WTC11 (cell line): ENCODE measurements at regions not wholly inside any gene's neighbourhood (a gene's known extent, or its start where the extent isn't known, plus 50 kb on each side); places are given as distances from the start of the nearest gene placed in this dataset.

Experiments
- ATAC-seq: fragments of 200-7000 bp; cut with Tn5 transposase; 2 replicates; pipeline ENCODE4 v1.10.0; 2021; ENCODE audit warnings: mild to moderate bottlenecking, moderate library complexity
- CTCF ChIA-PET: fragments of 300-600 bp; sonication (Branson Sonifier 250); formaldehyde crosslinking; loops from one replicate; lab custom pipeline; 2021; ENCODE audit warnings: antibody characterized with exemption; lab: Charles Lee
- POLR2A ChIA-PET: fragments of 350-600 bp; sonication (Branson Sonifier 250); formaldehyde crosslinking; loops from one replicate; lab custom pipeline; 2021; ENCODE audit warnings: antibody characterized with exemption; lab: Charles Lee
- DNase-seq: peaks from one replicate; pipeline ENCODE4 v3.0.0; 2021; ENCODE audit warnings: low spot score
- H3K27ac Mint-ChIP-seq: 2 replicates; pipeline ENCODE4 v1.8.0; 2021; ENCODE audit warnings: mixed read lengths
- H3K27me3 Mint-ChIP-seq: 2 replicates; pipeline ENCODE4 v1.8.0; 2021; ENCODE audit warnings: low read depth, mild to moderate bottlenecking, moderate library complexity, mixed read lengths
- H3K36me3 Mint-ChIP-seq: 2 replicates; pipeline ENCODE4 v1.8.0; 2021; ENCODE audit warnings: mixed read lengths
- H3K4me1 Mint-ChIP-seq: 2 replicates; pipeline ENCODE4 v1.8.0; 2022; ENCODE audit warnings: mixed read lengths
- H3K4me3 Mint-ChIP-seq: 2 replicates; pipeline ENCODE4 v1.8.0; 2021; ENCODE audit warnings: mild to moderate bottlenecking, moderate library complexity, mixed read lengths
- H3K9me3 Mint-ChIP-seq: 2 replicates; pipeline ENCODE4 v1.8.0; 2021; ENCODE audit warnings: mixed read lengths
- CREM ChIP-seq: sonication (generic); formaldehyde crosslinking; IDR thresholded peaks from 2 replicates; pipeline ENCODE4 v1.8.1; 2022; ENCODE audit warnings: mild to moderate bottlenecking, missing genetic modification reagents, moderate library complexity
- E2F1 ChIP-seq: sonication (generic); formaldehyde crosslinking; IDR thresholded peaks from 2 replicates; pipeline ENCODE4 v1.8.0; 2022; ENCODE audit warnings: mild to moderate bottlenecking, missing genetic modification reagents
- E2F4 ChIP-seq: sonication (generic); formaldehyde crosslinking; IDR thresholded peaks from 2 replicates; pipeline ENCODE4 v1.8.1; 2022; ENCODE audit warnings: low read depth, mild to moderate bottlenecking, moderate library complexity, missing genetic modification reagents, borderline replicate concordance
- ELF4 ChIP-seq: sonication (generic); formaldehyde crosslinking; IDR thresholded peaks from 2 replicates; pipeline ENCODE4 v1.8.1; 2022; ENCODE audit warnings: low read depth, mild to moderate bottlenecking, moderate library complexity, missing genetic modification reagents
- EMX1 ChIP-seq: fragments of 250-450 bp; sonication (Bioruptor Pico); IDR thresholded peaks from 2 replicates; pipeline ENCODE4 v1.8.0; 2021; ENCODE audit warnings: mild to moderate bottlenecking
- FOXK1 ChIP-seq: sonication (generic); formaldehyde crosslinking; IDR thresholded peaks from 2 replicates; pipeline ENCODE4 v1.8.0; 2022; ENCODE audit warnings: mild to moderate bottlenecking, moderate library complexity, missing genetic modification reagents
- FOXP1 ChIP-seq: sonication (generic); formaldehyde crosslinking; IDR thresholded peaks from 2 replicates; pipeline ENCODE4 v1.8.0; 2022; ENCODE audit warnings: missing genetic modification reagents, mild to moderate bottlenecking, moderate library complexity, borderline replicate concordance
- GRHL2 ChIP-seq: fragments of 250-450 bp; sonication (Bioruptor Pico); IDR thresholded peaks from 2 replicates; pipeline ENCODE4 v1.8.0; 2022; ENCODE audit warnings: mild to moderate bottlenecking, moderate library complexity; ENCODE audit not compliant: insufficient replicate concordance, severe bottlenecking
- HMGXB4 ChIP-seq: sonication (generic); formaldehyde crosslinking; IDR thresholded peaks from 2 replicates; pipeline ENCODE4 v1.8.1; 2023; ENCODE audit warnings: mild to moderate bottlenecking, moderate library complexity, missing genetic modification reagents
- IRF2 ChIP-seq: sonication (generic); formaldehyde crosslinking; IDR thresholded peaks from 2 replicates; pipeline ENCODE4 v1.8.0; 2022; ENCODE audit warnings: low read depth, missing genetic modification reagents, borderline replicate concordance
- JUN ChIP-seq: sonication (generic); formaldehyde crosslinking; IDR thresholded peaks from 2 replicates; pipeline ENCODE4 v1.8.0; 2023; ENCODE audit warnings: mild to moderate bottlenecking, missing genetic modification reagents
- MLX ChIP-seq: sonication (generic); formaldehyde crosslinking; IDR thresholded peaks from 2 replicates; pipeline ENCODE4 v1.8.1; 2023; ENCODE audit warnings: mild to moderate bottlenecking, missing genetic modification reagents, moderate library complexity
- OVOL2 ChIP-seq: fragments of 250-450 bp; sonication (Bioruptor Pico); IDR thresholded peaks from 2 replicates; pipeline ENCODE4 v1.9.0; 2021; ENCODE audit warnings: mild to moderate bottlenecking, borderline replicate concordance
- PRDM15 ChIP-seq: sonication (generic); formaldehyde crosslinking; IDR thresholded peaks from 2 replicates; pipeline ENCODE4 v1.8.0; 2022; ENCODE audit warnings: missing genetic modification reagents
- SMAD4 ChIP-seq: sonication (generic); formaldehyde crosslinking; IDR thresholded peaks from 2 replicates; pipeline ENCODE4 v1.8.0; 2022; ENCODE audit warnings: mild to moderate bottlenecking, missing genetic modification reagents
- SP1 ChIP-seq: sonication (generic); formaldehyde crosslinking; conservative IDR thresholded peaks from 2 replicates; pipeline ENCODE4 v1.8.1; 2022; ENCODE audit warnings: missing genetic modification reagents
- TEAD1 ChIP-seq: sonication (generic); formaldehyde crosslinking; IDR thresholded peaks from 2 replicates; pipeline ENCODE4 v1.8.0; 2022; ENCODE audit warnings: mild to moderate bottlenecking, missing genetic modification reagents
- USF1 ChIP-seq: sonication (generic); formaldehyde crosslinking; IDR thresholded peaks from 2 replicates; pipeline ENCODE4 v1.8.0; 2022; ENCODE audit warnings: mild to moderate bottlenecking, missing genetic modification reagents
- ZMAT4 ChIP-seq: fragments of 250-450 bp; sonication (Bioruptor Pico); IDR thresholded peaks from 2 replicates; pipeline ENCODE4 v1.9.0; 2021; ENCODE audit warnings: mild to moderate bottlenecking
- ZNF219 ChIP-seq: sonication (generic); formaldehyde crosslinking; IDR thresholded peaks from 2 replicates; pipeline ENCODE4 v1.8.0; 2023; ENCODE audit warnings: missing genetic modification reagents, mild to moderate bottlenecking, borderline replicate concordance
- ZNF416 ChIP-seq: fragments of 250-450 bp; sonication (Bioruptor Pico); IDR thresholded peaks from 2 replicates; pipeline ENCODE4 v1.9.0; 2021; ENCODE audit warnings: mild to moderate bottlenecking, inconsistent platforms
- ZNF425 ChIP-seq: fragments of 250-450 bp; sonication (Bioruptor Pico); conservative IDR thresholded peaks from 2 replicates; pipeline ENCODE4 v1.9.0; 2021; ENCODE audit warnings: mild to moderate bottlenecking

- TF ChIP-seq CREM (CRISPR knock-in tag) (no peak), EMX1 (CRISPR knock-in tag) (no peak), ZMAT4 (no peak), OVOL2 (CRISPR knock-in tag) (no peak), TEAD1 (no peak), ZNF219 (no peak), ZNF416 (no peak), SP1 (CRISPR knock-in tag) (no peak), FOXP1 (CRISPR knock-in tag) (no peak), HMGXB4 (CRISPR knock-in tag) (no peak), FOXK1 (no peak), ELF4 (CRISPR knock-in tag) (no peak), USF1 (CRISPR knock-in tag) (no peak), GRHL2 (CRISPR knock-in tag) (no peak), IRF2 (no peak), PRDM15 (CRISPR knock-in tag) (no peak)
- no peak overlapping the region for H3K27ac Mint-ChIP-seq
- DNase-seq, result no peak
- ChIA-PET CTCF (no interaction called here), POLR2A (interaction anchor here (0.6 kb wide), 1 partner anchor 1967 kb away, joined by 3 read pairs; no protein-coding TSS in a partner anchor)
- no peaks in the 10 kb centered on the region for H3K9me3 Mint-ChIP-seq
- H3K36me3 Mint-ChIP-seq, result no peaks in the 10 kb centered on the region
- no peak overlapping the region for H3K4me3 Mint-ChIP-seq
- no peak for ATAC-seq
- H3K27me3 Mint-ChIP-seq, result no peaks in the 10 kb centered on the region
- peaks cover 9% of the 10 kb centered on the region; the same call in 1 of the 2 replicates for H3K4me1 Mint-ChIP-seq
Measured at GRCh38 chr7:109003742-109004141, 434.1 kb downstream of the DNAJB9 start.

- H3K4me3 Mint-ChIP-seq, result no peak overlapping the region
- TF ChIP-seq EMX1 (CRISPR knock-in tag) (no peak), E2F4 (CRISPR knock-in tag) (no peak), ELF4 (CRISPR knock-in tag) (no peak), E2F1 (CRISPR knock-in tag) (no peak), MLX (no peak), ZNF219 (no peak), JUN (CRISPR knock-in tag) (no peak), ZNF425 (CRISPR knock-in tag) (no peak), SP1 (CRISPR knock-in tag) (no peak), FOXP1 (CRISPR knock-in tag) (no peak), SMAD4 (CRISPR knock-in tag) (no peak), OVOL2 (CRISPR knock-in tag) (no peak)
Measured at GRCh38 chr7:109009636-109010035, 440.0 kb downstream of the DNAJB9 start.

More at GRCh38 chr7:109009636-109010035, 440.0 kb downstream of the DNAJB9 start:
- Mint-ChIP-seq H3K9me3 (no peaks in the 10 kb centered on the region), H3K27ac (no peak overlapping the region), H3K36me3 (no peaks in the 10 kb centered on the region), H3K27me3 (no peaks in the 10 kb centered on the region), H3K4me1 (peaks cover 6% of the 10 kb centered on the region; the same call in 1 of the 2 replicates)
- ATAC-seq, result no peak
- ChIA-PET POLR2A (no interaction called here), CTCF (no interaction called here)
- DNase-seq, result no peak
